ENCODE measurements at regions not wholly inside any gene's neighbourhood (a gene's known extent, or its start where the extent isn't known, plus 50 kb on each side); places are given as distances from the start of the nearest gene placed in this dataset.

GRCh38 chr5:143665866-143666265 lies 146.1 kb upstream of the HMHB1 start:
- CTCF ChIA-PET (ENCODE audit: partially characterized antibody), result no interaction called here
- POLR2A ChIA-PET (ENCODE audit: partially characterized antibody), result no interaction called here
- FAIRE-seq, result no peak
- no peak for TF ChIP-seq CBX5 (IDR thresholded peaks at IDR 0.05; ENCODE audit: low read depth, low read length)

More at GRCh38 chr5:143665866-143666265, 146.1 kb upstream of the HMHB1 start:
- Histone ChIP-seq H3K56ac (replicated peaks; ENCODE audit: insufficient read length, low read depth, low read length) (no peak overlapping the region), H4K91ac (replicated peaks; ENCODE audit: insufficient read length, low read length) (no peak overlapping the region), H2BK15ac (ENCODE audit: low read length) (no peak overlapping the region), H2AK5ac (ENCODE audit: low read depth, low read length) (no peak overlapping the region), H2BK120ac (replicated peaks; ENCODE audit: low read depth, low read length) (no peak overlapping the region), H4K5ac (ENCODE audit: insufficient read length, low read depth, low read length) (no peak overlapping the region), H3K4ac (replicated peaks; ENCODE audit: insufficient read length, low read depth, low read length) (no peak overlapping the region), H4K20me1 (replicated peaks in 1 of 2; ENCODE audit: control insufficient read depth in 1 of 2, insufficient read depth in 2 of 2, low read length in 2 of 2) (no peaks in the 10 kb centered on the region), H3K27ac (ENCODE audit: low read depth, low read length) (no peak overlapping the region), H2BK5ac (ENCODE audit: low read depth, low read length) (no peak overlapping the region), H3K4me3 (ENCODE audit: extremely low read depth in 1 of 4, insufficient read depth in 2 of 4, low read depth in 3 of 4, low read length in 4 of 4) (no peak overlapping the region), H3K4me2 (ENCODE audit: insufficient read depth in 1 of 2, low read depth in 2 of 2, low read length in 2 of 2) (no peak overlapping the region), H3K18ac (ENCODE audit: extremely low read depth, low read length) (no peak overlapping the region), H2AFZ (ENCODE audit: low read length) (no peak overlapping the region), H3K27me3 (replicated peaks in 1 of 4; ENCODE audit: control insufficient read depth in 3 of 4, extremely low read depth in 1 of 4, insufficient read depth in 3 of 4, low read length in 3 of 4) (peaks cover 0 to 1% (median 0%) of the 10 kb centered on the region in 4 experiments; a peak in 1 of 7 replicates), H2BK20ac (ENCODE audit: low read length) (no peak overlapping the region), H3K9ac (replicated peaks in 1 of 4; ENCODE audit: extremely low read depth in 1 of 4, low read depth in 3 of 4, low read length in 3 of 4) (no peak overlapping the region), H3K4me1 (replicated peaks in 1 of 4; ENCODE audit: control insufficient read depth in 3 of 4, insufficient read depth in 4 of 4, low read length in 3 of 4) (no peaks in the 10 kb centered on the region), H3K79me1 (ENCODE audit: low read depth, low read length) (no peaks in the 10 kb centered on the region), H3K36me3 (ENCODE audit: control insufficient read depth in 2 of 4, insufficient read depth in 4 of 4, low read length in 3 of 4) (no peaks in the 10 kb centered on the region), H2BK12ac (ENCODE audit: low read depth, low read length) (no peak overlapping the region), H3K23me2 (ENCODE audit: low read depth, low read length) (no peaks in the 10 kb centered on the region), H3K14ac (ENCODE audit: insufficient read length) (no peak overlapping the region), H3K79me2 (ENCODE audit: control insufficient read depth in 1 of 2, insufficient read depth in 2 of 2, low read length in 2 of 2) (no peaks in the 10 kb centered on the region), H3K23ac (ENCODE audit: insufficient read length) (no peak overlapping the region), H4K8ac (ENCODE audit: extremely low read depth, insufficient read depth, low read length) (no peak overlapping the region), H3K9me3 (ENCODE audit: insufficient read depth in 2 of 2, low read depth in 1 of 2, low read length in 1 of 2) (no peaks in the 10 kb centered on the region; a peak in 1 of 4 replicates)
- WGBS, 2 experiments (ENCODE audit: extremely low coverage in 1 of 2, insufficient coverage in 1 of 2, insufficient read length in 1 of 2, insufficient replicate concordance in 2 of 2, low coverage in 1 of 2, low lambda C conversion rate in 2 of 2, missing lambda C conversion rate in 1 of 2), result 91% methylated on average over 4 of the region's 4 CpGs; no CpG with 5 or more reads in 1 of the 2 experiments
- DNase-seq (ENCODE audit: low read depth in 1 of 2, low spot score in 2 of 2), result no peak
